K562 (cell line): ENCODE measurements at regions not wholly inside any gene's neighbourhood (a gene's known extent, or its start where the extent isn't known, plus 50 kb on each side); places are given as distances from the start of the nearest gene placed in this dataset.

ENCODE experiments used
- ATAC-seq: fragments of 200-7000 bp; cut with Tn5 transposase; 3 replicates; pipeline ENCODE4 v1.9.1; 2020; ENCODE audit warnings: moderate library complexity
- BruUV-seq: library from RNA; stranded (reverse); fragments of 400-500 nt; replicated peaks from 2 replicates; lab custom pipeline; 2021; lab: Mats Ljungman, UMichigan
- CTCF ChIA-PET: fragments of 300-600 bp; formaldehyde crosslinking; extraction: SDS; loops from one replicate; lab custom pipeline; 2021; ENCODE audit warnings: low intra/inter-chr PET ratio; lab: Yijun Ruan, JAX
- POLR2A ChIA-PET: fragments of 300-600, 350-650 bp; sonication (Branson Sonifier 250); formaldehyde crosslinking; extraction: SDS; loops from one replicate; lab custom pipeline; 2021; ENCODE audit warnings: antibody characterized with exemption, inconsistent platforms; lab: Yijun Ruan, JAX
- DNase-seq, 4 experiments: peaks; one replicate each; pipeline versions ENCODE4 v3.0.0 to v3.0.0-alpha.2; 2011 to 2018; ENCODE audit warnings: low spot score in 3 of 4, mixed read lengths in 3 of 4; ENCODE audit errors: extremely low read depth in 1 of 4
- FAIRE-seq: peaks from 2 replicates; lab custom pipeline; 2011; peaks lifted over from hg19 to GRCh38; lab: Jason Lieb, UNC
- H2AFZ ChIP-seq: 2 replicates; pipeline ENCODE4 v1.6.0; 2011; ENCODE audit warnings: low read depth, low read length, control low read depth, inconsistent platforms
- H3K27ac ChIP-seq: fragments of 200-600 bp; 3 replicates; pipeline ENCODE4 v1.8.0; 2011; ENCODE audit warnings: low read depth, mild to moderate bottlenecking, control low read depth, inconsistent platforms, low read length, moderate library complexity, mixed read lengths; ENCODE audit errors: extremely low read depth
- H3K27me3 ChIP-seq, 2 experiments: fragments of 300-600 bp in 1 of 2; 2 replicates in 1 of 2; 3 replicates in 1 of 2; pipeline versions ENCODE4 v1.6.0 to v1.8.0; 2011; ENCODE audit warnings: inconsistent platforms in 2 of 2, low read length in 2 of 2, mild to moderate bottlenecking in 1 of 2, mixed read lengths in 1 of 2, moderate library complexity in 1 of 2; ENCODE audit not compliant: control insufficient read depth in 2 of 2, insufficient read depth in 2 of 2
- H3K36me3 ChIP-seq: fragments of 300-600 bp; 3 replicates; pipeline ENCODE4 v1.8.0; 2011; ENCODE audit warnings: mild to moderate bottlenecking, low read length, inconsistent platforms; ENCODE audit not compliant: control insufficient read depth, insufficient read depth
- H3K4me1 ChIP-seq, 2 experiments: fragments of 200-600 bp in 1 of 2; replicated peaks in 1 of 2; 2 replicates in 1 of 2; 3 replicates in 1 of 2; pipeline versions ENCODE4 v1.5.1 to v1.8.0; 2011; ENCODE audit warnings: inconsistent platforms in 2 of 2, low read length in 2 of 2, mild to moderate bottlenecking in 1 of 2, mixed read lengths in 1 of 2, moderate library complexity in 1 of 2; ENCODE audit not compliant: control insufficient read depth in 2 of 2, insufficient read depth in 2 of 2
- H3K4me2 ChIP-seq: 2 replicates; pipeline ENCODE4 v1.6.1; 2011; ENCODE audit warnings: low read length, control low read depth, inconsistent platforms, mixed read lengths; ENCODE audit not compliant: insufficient read depth
- H3K4me3 ChIP-seq: fragments of 200-600 bp; sonication (generic), shearing (Covaris generic); 2 replicates; pipeline ENCODE4 v1.5.1; 2016; ENCODE audit warnings: control low read depth, inconsistent platforms
- H3K79me2 ChIP-seq: fragments of 200-600 bp; 3 replicates; pipeline ENCODE4 v1.8.0; 2011; ENCODE audit warnings: low read length, inconsistent platforms; ENCODE audit not compliant: control insufficient read depth, insufficient read depth
- H3K9ac ChIP-seq, 2 experiments: 2 replicates each; pipeline versions ENCODE4 v1.6.0 to v1.6.1; 2011; ENCODE audit warnings: low read depth in 2 of 2, low read length in 2 of 2, control low read depth in 1 of 2, inconsistent platforms in 1 of 2, mild to moderate bottlenecking in 1 of 2, mixed read lengths in 1 of 2; ENCODE audit not compliant: insufficient read depth in 1 of 2
- H3K9me1 ChIP-seq: one replicate; pipeline ENCODE4 v1.6.0; 2011; ENCODE audit warnings: inconsistent platforms, mild to moderate bottlenecking, low read length, moderate library complexity; ENCODE audit not compliant: control insufficient read depth, insufficient read depth
- H3K9me3 ChIP-seq: replicated peaks from 2 replicates; pipeline ENCODE4 v1.5.1; 2011; ENCODE audit warnings: low read depth, low read length, inconsistent platforms; ENCODE audit not compliant: control insufficient read depth, insufficient read depth
- H4K20me1 ChIP-seq: replicated peaks from 2 replicates; pipeline ENCODE4 v1.6.1; 2011; ENCODE audit warnings: low read length, inconsistent platforms, mixed read lengths; ENCODE audit not compliant: control insufficient read depth, insufficient read depth
- CBX2 ChIP-seq: fragments of 200-600 bp; sonication (generic); IDR thresholded peaks from one replicate; pipeline ENCODE4 v1.6.1; 2012; ENCODE audit warnings: mild to moderate bottlenecking, low read length, inconsistent platforms; ENCODE audit not compliant: insufficient read depth, poor library complexity, severe bottlenecking
- ETV1 ChIP-seq: fragments of 450-650 bp; conservative IDR thresholded peaks from 2 replicates; pipeline ENCODE4 v1.6.1; 2016; ENCODE audit warnings: missing genetic modification characterization, control low read depth, low read depth, missing compliant biosample characterization
- EWSR1 ChIP-seq: fragments of 450-650 bp; IDR thresholded peaks from 2 replicates; pipeline ENCODE4 v1.6.1; 2018; ENCODE audit warnings: borderline replicate concordance, mild to moderate bottlenecking, low read depth, moderate library complexity; ENCODE audit not compliant: partially characterized antibody
- KAT7 ChIP-seq: sonication (generic); formaldehyde crosslinking; IDR thresholded peaks from 2 replicates; pipeline ENCODE4 v1.8.0; 2022; ENCODE audit warnings: missing genetic modification reagents, mild to moderate bottlenecking, borderline replicate concordance
- NFATC3 ChIP-seq: fragments of 450-650 bp; IDR thresholded peaks from 2 replicates; pipeline ENCODE4 v1.6.1; 2017; ENCODE audit warnings: mild to moderate bottlenecking
- PPARD ChIP-seq: fragments of 250-450 bp; sonication (Bioruptor Pico); IDR thresholded peaks from 2 replicates; pipeline ENCODE4 v1.8.0; 2022; ENCODE audit warnings: inconsistent platforms, mild to moderate bottlenecking, moderate library complexity
- RBM22 ChIP-seq: fragments of 200-400 bp; formaldehyde crosslinking; IDR thresholded peaks from 2 replicates; pipeline ENCODE4 v1.6.1; 2018; ENCODE audit warnings: low read length, low read depth; ENCODE audit not compliant: poor library complexity, severe bottlenecking
- RCOR1 ChIP-seq, 2 experiments: IDR thresholded peaks; 2 replicates each; pipeline ENCODE4 v1.6.1; 2012; ENCODE audit warnings: low read depth in 2 of 2, low read length in 2 of 2, borderline replicate concordance in 1 of 2, improper control_type of control experiment in 1 of 2
- WGBS: fragments of 100-300 bp; shearing (Covaris generic); methylation state at CpG from one replicate; pipeline ENCODE4 v1.1.6; 2016; ENCODE audit warnings: low coverage, mixed read lengths; ENCODE audit not compliant: insufficient coverage; ENCODE audit errors: missing lambda C conversion rate; 5-methylcytosine and 5-hydroxymethylcytosine counted together
- in situ Hi-C: fragments of 300-500 bp; cut with MboI; formaldehyde crosslinking; loops from 4 replicates; pipeline ENCODE4 v1.15.0; 2018; ENCODE audit warnings: inconsistent platforms, mixed read lengths
- intact Hi-C: fragments of 100-400 bp; cut with micrococcal nuclease; formaldehyde crosslinking; loops from 2 replicates; pipeline ENCODE4 v1.14.2; 2022
- TF ChIP-seq, protein P1 (sequence below): fragments of 250-450 bp; sonication (Bioruptor Pico); IDR thresholded peaks from 2 replicates; pipeline ENCODE4 v1.5.1; 2021; ENCODE audit warnings: mild to moderate bottlenecking
- TF ChIP-seq, protein P2 (sequence below): sonication (generic); formaldehyde crosslinking; IDR thresholded peaks from 2 replicates; pipeline ENCODE4 v1.8.1; 2022; ENCODE audit warnings: missing genetic modification reagents
- TF ChIP-seq, protein P3 (sequence below), 2 experiments: IDR thresholded peaks; 2 replicates each; pipeline ENCODE4 v1.6.1; 2012; ENCODE audit warnings: improper control_type of control experiment in 2 of 2, low read depth in 2 of 2, low read length in 2 of 2, borderline replicate concordance in 1 of 2
- TF ChIP-seq, protein P4 (sequence below): sonication (generic); formaldehyde crosslinking; IDR thresholded peaks from 2 replicates; pipeline ENCODE4 v1.8.0; 2022; ENCODE audit warnings: mild to moderate bottlenecking, missing genetic modification reagents, borderline replicate concordance

DNA sequence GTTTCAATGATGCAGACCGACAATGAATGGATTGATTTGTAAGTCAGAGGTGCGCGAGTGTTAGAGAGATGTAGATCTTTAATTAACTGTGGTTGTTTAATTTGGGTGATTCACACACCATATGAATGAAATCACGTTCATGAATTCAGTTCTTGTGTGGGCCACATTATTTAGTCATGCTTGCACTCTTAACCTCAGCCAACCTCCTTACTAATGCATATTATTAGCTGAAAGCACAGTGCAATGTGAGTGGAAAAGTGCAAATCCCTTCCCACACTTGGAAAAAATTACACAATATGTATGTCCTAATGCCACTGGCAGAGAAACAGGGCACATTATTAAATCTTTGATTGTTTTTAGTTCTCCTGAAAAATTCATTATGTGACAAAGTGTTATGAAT, 512.5 kb downstream of the BCKDHB start:
- H3K9me1 ChIP-seq = no peaks in the 10 kb centered on the region
- H3K9ac ChIP-seq = no peak overlapping the region
- H3K79me2 ChIP-seq = no peaks in the 10 kb centered on the region
- WGBS = 0% methylated on average over 4 of the region's 4 CpGs
- no peak overlapping the region for H3K4me2 ChIP-seq
- H3K9me3 ChIP-seq = peaks cover 4% of the 10 kb centered on the region; the same call in 1 of the 2 replicates
- no peak for ATAC-seq
- no peak overlapping the region for H3K27ac ChIP-seq
- H3K4me3 ChIP-seq = no peak overlapping the region
- CTCF ChIA-PET = no interaction called here
- BruUV-seq = no TSS peak
- in situ Hi-C loops = no loop called here
- H4K20me1 ChIP-seq = no peaks in the 10 kb centered on the region
- intact Hi-C loops = no loop called here
- no peak overlapping the region for H2AFZ ChIP-seq
- H3K36me3 ChIP-seq = no peaks in the 10 kb centered on the region
- no peak for FAIRE-seq
- DNase-seq = no peak
- POLR2A ChIA-PET = no interaction called here
- no peaks in the 10 kb centered on the region for H3K4me1 ChIP-seq
- H3K27me3 ChIP-seq = no peaks in the 10 kb centered on the region
- TF ChIP-seq RCOR1 (IDR thresholded peaks at IDR 0.05; ENCODE audit: borderline replicate concordance in 1 of 2, low read depth in 2 of 2, low read length in 2 of 2) = no peak
- no peak for TF ChIP-seq KAT7 (CRISPR knock-in tag)
- TF ChIP-seq, protein P1, sequence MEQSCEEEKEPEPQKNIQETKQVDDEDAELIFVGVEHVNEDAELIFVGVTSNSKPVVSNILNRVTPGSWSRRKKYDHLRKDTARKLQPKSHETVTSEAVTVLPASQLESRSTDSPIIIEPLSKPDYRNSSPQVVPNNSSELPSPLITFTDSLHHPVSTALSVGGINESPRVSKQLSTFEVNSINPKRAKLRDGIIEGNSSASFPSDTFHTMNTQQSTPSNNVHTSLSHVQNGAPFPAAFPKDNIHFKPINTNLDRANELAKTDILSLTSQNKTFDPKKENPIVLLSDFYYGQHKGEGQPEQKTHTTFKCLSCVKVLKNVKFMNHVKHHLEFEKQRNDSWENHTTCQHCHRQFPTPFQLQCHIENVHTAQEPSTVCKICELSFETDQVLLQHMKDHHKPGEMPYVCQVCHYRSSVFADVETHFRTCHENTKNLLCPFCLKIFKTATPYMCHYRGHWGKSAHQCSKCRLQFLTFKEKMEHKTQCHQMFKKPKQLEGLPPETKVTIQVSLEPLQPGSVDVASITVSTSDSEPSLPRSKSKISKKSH (CRISPR knock-in tag) = no peak
- TF ChIP-seq PPARD (CRISPR knock-in tag) = no peak
- no peak for TF ChIP-seq ETV1 (tag)
- TF ChIP-seq NFATC3 = no peak
- no peak for TF ChIP-seq EWSR1
- TF ChIP-seq, protein P2, sequence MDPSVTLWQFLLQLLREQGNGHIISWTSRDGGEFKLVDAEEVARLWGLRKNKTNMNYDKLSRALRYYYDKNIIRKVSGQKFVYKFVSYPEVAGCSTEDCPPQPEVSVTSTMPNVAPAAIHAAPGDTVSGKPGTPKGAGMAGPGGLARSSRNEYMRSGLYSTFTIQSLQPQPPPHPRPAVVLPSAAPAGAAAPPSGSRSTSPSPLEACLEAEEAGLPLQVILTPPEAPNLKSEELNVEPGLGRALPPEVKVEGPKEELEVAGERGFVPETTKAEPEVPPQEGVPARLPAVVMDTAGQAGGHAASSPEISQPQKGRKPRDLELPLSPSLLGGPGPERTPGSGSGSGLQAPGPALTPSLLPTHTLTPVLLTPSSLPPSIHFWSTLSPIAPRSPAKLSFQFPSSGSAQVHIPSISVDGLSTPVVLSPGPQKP = no peak
- TF ChIP-seq RBM22 = no peak
- TF ChIP-seq, protein P3, sequence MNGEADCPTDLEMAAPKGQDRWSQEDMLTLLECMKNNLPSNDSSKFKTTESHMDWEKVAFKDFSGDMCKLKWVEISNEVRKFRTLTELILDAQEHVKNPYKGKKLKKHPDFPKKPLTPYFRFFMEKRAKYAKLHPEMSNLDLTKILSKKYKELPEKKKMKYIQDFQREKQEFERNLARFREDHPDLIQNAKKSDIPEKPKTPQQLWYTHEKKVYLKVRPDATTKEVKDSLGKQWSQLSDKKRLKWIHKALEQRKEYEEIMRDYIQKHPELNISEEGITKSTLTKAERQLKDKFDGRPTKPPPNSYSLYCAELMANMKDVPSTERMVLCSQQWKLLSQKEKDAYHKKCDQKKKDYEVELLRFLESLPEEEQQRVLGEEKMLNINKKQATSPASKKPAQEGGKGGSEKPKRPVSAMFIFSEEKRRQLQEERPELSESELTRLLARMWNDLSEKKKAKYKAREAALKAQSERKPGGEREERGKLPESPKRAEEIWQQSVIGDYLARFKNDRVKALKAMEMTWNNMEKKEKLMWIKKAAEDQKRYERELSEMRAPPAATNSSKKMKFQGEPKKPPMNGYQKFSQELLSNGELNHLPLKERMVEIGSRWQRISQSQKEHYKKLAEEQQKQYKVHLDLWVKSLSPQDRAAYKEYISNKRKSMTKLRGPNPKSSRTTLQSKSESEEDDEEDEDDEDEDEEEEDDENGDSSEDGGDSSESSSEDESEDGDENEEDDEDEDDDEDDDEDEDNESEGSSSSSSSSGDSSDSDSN (IDR thresholded peaks at IDR 0.05; ENCODE audit: borderline replicate concordance in 1 of 2, low read depth in 2 of 2, low read length in 2 of 2) = no peak
- no peak for TF ChIP-seq CBX2
- TF ChIP-seq, protein P4, sequence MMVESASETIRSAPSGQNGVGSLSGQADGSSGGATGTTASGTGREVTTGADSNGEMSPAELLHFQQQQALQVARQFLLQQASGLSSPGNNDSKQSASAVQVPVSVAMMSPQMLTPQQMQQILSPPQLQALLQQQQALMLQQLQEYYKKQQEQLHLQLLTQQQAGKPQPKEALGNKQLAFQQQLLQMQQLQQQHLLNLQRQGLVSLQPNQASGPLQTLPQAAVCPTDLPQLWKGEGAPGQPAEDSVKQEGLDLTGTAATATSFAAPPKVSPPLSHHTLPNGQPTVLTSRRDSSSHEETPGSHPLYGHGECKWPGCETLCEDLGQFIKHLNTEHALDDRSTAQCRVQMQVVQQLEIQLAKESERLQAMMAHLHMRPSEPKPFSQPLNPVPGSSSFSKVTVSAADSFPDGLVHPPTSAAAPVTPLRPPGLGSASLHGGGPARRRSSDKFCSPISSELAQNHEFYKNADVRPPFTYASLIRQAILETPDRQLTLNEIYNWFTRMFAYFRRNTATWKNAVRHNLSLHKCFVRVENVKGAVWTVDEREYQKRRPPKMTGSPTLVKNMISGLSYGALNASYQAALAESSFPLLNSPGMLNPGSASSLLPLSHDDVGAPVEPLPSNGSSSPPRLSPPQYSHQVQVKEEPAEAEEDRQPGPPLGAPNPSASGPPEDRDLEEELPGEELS (CRISPR knock-in tag) = no peak
